Fibroblast of skin of right quadriceps (primary cell): ENCODE measurements at regions not wholly inside any gene's neighbourhood (a gene's known extent, or its start where the extent isn't known, plus 50 kb on each side); places are given as distances from the start of the nearest gene placed in this dataset.
"Not testable (repeated sequence)": the region's sequence is repeated elsewhere in the genome, so short reads cannot be mapped to it uniquely, and the experiment has no call there.

ENCODE experiments used
- DNase-seq: peaks from one replicate; pipeline ENCODE4 v3.0.0-alpha.2; 2013

DNA sequence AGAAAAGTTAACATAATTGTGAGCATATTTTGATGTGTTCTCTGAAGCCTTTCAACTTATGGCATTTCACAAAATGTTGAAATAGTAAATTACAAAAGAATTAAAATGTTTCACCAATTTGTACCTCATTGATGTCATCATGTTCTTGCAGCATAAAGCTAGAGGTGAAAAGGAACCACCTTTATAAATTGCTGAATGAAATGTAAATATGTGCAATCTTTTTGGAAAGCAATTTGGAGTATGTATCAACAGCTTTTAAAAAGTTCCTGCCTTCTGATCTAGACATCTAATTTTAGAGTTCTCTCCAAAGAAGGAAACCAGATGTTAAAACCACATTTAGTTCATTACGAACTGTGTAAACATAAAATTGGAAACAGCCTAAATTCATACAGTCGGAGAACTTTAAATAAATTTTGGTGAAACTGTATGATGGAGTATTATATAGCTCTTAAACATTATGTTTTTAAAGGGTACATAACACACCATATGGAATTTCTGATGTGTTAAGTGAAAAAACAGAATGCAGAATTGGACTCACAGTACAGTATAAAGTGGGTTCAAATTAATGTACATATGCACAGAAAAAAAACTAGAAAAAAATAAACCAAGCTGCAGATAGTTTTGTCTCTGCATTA, 311.2 kb upstream of the NAALADL2 start:
- DNase-seq: peak; percentile 32

DNA sequence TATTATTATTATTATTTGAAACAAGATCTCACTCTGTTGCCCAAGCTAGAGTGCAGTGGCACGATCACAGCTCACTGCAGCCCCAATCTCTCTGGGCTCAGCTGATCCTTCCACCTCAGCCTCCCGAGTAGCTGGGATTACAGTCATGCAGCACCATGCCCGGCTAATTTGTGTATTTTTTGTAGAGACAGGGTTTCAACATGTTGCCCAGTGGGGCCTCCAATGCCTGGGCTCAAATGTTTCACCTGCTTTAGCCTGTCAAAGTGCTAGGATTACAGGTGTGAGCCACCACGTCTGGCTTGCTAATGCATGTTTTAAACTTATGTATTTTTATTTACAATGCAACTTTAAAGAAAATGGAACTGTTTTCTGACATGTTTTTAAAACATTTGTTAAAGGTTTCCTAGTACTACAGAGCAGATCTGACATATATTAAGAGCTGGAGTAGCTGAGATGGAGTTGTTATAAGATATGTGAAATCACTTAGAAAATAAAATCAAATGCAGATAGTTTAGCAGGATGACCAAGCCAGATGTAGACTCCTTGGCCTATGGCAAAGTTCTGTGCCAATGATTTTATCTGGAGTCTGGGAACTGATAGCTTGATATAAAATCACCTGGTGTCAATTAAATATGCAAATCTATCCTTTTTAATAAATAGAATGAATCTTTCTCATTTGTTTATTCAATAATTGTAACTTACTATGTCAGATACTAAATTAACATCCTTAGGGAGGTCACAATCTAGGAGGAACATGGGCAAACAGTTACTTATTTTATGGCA, 310.1 kb upstream of the NAALADL2 start:
- no peak for DNase-seq

DNA sequence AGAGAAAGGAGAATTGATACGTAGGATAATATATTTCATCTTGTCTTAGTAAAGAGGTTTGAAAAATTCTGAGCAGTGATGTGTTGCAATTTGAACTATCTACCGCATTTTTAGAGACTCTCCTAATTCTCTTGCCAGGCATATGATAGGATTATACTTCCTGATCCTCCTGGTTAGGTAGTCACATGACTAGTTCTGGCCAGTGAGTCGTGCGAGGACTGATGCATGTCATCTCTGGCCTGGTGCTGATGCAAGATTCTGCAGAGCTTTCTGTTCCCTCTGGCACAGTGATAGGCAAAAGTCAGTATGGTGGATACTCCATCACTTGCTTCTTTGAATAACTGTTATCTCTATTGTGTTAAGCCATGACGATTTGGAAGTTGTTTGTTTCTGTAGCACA, 277.6 kb upstream of the NAALADL2 start:
- DNase-seq: peak; percentile 6

DNA sequence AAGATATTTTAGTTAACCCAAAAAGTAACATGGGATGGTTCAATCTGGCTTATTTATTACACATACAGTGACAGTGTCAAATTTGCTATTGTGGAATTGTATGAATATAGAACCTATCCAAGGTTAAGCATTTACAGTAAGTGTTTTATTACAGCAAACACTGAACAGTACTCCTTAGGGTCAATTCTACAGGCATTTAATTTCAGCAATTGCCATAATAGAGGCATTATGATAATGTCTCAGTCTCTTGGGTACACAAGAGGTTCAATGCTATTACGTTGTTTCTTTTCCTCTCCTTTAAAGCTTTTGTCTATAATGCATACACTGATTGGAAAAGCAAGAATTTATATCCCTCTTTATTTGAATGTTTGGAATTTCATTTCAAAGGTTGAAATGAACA, 275.7 kb upstream of the NAALADL2 start:
- no peak for DNase-seq

DNA sequence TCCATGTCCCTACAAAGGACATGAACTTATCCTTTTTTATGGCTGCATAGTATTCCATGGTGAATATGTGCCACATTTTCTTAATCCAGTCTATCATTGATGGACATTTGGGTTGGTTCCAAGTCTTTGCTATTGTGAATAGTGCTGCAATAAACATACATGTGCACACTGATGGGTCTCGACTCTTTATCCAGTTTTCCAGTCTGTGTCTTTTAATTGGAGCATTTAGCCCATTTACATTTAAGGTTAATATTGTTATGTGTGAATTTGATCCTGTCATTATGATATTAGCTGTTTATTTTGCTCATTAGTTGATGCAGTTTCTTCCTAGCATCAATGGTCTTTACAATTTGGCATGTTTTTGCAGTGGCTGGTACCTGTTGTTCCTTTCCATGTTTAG, 272.0 kb upstream of the NAALADL2 start:
- DNase-seq: not testable (repeated sequence)

DNA sequence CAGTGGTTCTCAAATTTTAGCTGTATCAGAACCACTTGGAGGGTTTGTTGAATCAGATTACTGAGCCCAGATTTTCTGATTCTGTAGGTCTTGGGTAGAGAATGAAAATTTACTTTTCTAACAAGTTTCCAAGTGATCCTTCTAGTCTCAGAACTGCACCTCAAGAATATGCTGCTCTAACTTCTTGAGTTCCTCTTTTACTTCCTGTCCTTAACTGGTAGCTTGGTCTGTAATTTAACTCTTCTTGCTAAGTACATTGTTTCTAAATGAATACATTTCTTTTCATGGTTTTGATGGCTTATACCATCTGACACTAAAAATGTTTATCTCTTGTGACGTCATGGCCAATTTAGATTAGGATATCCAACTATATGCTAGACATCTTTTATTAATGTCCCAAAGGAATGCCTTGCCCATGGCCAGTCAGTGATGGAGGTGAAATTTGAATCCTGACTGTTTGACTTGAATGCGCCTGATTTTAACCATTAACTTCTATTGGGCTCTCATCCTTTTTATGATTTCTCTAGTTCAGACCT, 262.6 kb upstream of the NAALADL2 start:
- no peak for DNase-seq

DNA sequence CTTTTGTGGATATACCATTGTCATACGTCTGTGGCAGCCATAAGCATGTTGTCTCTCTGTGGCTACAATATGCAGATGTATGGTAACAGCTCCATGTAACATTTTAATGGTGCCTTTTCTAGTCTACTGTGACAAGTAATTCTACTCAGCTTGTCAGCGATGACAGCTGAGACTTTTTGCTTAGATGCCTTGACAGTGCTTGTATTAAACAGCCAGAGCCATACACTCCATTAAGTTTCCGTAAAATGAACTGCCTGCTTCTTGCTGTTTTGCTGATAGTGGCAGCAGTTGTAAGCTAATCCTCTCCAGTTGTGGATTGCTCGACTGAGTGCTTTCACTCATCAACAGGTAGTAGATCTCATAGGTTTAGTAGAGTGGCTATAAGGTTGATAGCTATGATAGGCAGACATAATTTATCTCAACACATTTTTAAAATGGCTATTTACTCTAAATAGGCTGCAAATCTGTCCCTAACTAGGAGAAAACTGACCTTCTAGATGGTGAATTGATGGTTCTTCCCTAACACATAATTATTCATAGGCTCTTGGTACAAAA, 260.2 kb upstream of the NAALADL2 start:
- no peak for DNase-seq

DNA sequence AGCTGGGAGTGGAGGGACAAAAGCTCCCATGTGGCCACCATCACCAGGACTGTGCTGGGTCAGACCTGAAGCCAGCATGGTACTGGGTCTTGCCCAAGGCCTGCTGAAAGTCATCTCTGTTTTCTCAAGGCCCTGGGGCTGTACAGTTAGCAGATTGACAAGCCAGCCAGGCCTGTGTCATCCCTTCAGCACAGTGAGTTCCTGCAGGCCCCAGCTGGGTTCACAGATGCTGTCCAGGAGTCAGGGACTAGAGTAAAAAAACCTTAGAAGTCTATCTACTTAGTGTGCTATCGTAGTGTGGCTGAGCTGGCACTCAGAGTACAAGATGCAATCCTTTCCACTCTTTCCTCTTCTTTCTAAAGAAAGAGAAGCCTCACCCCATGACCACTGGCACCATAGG, 246.0 kb upstream of the NAALADL2 start:
- DNase-seq: no peak

DNA sequence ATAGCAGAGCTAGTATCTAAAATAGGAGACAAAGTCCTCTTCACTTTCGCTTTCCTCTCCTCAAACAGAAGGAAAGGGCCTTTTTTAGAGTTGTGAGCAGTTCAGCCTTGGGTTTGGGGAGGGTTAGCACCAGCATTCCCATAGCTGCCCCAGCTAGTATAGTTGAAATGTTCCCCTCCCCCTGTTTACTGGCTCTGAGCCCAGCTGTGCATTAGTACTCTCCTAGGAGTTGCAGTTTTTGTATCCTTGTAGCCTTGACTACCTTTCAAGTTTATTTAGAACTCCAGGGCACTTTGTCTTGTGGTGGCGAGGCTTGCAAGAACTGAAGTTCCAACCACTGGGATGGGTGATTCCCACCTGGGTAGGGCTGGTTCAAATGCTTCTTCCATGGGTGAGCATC, 245.1 kb upstream of the NAALADL2 start:
- peak; percentile 35 for DNase-seq

DNA sequence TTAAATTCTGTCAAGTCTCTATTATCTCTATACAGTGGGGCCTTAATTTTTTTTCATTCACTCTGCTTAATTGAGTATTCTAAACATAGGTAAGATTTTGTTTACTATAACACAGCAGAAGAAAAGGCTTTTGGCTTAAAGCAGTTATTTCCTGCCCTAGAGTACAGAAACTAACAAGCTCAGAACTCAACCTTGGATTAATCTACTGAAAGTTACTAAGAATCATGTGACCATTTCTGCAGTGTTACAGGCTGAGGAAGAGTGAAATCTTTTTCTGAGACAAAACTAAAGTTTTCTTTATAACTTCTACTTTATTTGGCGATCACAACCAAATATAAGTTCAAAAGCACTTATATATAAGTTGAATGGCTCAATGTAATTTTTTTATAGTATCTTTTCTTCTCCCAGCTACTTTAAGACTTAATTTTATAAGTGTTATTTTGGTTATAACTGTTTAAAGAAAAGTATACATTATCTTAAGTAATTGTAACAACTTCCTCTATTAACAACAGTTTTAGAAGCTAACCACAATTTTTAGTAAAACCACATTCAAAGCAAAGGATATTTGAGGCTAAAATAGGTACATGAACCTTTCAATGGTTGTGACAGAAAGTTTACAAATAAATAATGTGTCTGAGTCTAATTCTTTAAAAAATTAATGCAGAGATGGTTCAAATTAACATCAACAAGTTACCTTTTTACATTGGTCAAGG, 240.6 kb upstream of the NAALADL2 start:
- DNase-seq: no peak

DNA sequence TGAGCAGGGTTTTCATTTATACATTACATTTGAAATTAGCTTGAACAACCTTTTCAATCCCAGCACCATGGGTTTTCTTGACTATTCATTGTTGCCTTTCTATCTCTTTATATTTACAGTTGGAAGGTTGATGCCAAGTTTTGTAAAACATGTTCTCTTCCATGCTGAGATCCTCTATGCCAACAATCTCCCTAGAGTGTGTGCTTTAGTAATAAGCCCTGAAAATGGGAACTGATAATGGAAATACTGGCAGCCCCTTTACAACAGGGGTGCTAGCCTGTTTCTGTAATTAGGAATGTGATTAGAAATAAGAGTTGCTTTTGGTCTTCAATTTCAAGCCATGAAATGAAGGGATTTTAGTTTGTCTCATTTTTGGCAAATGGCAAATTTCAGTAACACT, 239.9 kb upstream of the NAALADL2 start:
- DNase-seq: no peak

DNA sequence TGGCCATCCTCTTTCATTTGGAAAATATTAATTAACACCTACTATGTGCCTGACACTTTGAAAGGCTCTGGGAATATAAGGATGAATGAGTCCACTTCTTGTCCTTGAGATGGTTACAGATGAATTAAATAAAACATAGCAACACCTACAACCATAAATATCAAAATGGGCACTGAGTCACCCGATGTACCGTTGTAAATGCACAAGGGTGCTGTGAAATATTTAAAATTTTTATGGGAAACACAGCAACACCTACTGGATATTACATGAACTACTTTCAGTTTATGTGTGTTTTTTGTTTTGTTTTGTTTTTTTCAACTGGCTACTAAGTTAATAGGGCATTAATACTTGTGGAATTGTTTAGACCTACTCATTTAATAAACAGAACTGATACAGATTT, 239.0 kb upstream of the NAALADL2 start:
- DNase-seq: peak; percentile 26

DNA sequence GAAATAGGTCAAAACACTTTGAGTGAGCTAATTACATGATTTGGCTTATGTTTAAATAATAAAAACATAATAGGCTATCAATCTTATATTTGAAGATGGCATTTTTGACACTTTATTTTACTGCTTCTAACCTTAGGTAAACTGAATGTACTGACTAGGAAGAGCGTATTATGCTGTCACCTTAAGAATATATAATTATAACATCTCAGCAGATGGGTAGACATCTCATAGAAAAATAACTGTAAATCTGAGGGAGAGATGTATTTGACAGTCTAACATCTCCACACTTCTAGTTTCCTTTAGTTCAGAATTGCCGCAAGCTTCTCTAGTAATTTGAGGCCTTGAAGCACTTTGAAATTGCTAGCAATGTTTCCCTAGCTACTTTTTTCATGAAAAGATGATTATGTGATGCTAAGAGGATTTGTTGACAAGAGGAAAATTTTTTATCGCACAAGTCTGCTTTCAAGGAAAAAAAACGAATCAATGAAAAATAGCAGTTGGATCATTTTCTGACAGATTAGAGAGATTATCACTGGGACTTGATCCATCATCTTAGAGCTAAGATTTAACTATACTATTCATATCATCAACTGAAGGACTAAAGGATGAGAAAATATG, 238.2 kb upstream of the NAALADL2 start:
- DNase-seq: no peak

DNA sequence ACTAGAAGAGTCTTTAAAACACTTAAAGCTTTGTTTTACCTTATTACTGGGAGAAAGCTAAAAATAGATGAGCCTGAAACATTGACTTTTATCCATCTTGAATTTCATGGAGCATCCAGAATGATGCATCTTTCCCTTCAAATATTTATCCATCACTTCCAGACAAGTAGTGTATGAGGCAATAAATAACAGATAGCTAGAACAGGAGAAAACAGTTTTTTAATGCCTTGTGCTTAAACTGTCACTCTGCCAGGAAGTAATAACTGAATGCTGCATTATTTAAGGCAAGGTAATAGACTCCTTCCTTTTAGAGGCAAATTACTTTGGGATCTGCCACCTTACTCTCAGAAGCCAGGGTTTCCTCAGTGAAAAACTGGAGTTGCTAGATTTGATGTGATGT, 225.8 kb upstream of the NAALADL2 start:
- no peak for DNase-seq

DNA sequence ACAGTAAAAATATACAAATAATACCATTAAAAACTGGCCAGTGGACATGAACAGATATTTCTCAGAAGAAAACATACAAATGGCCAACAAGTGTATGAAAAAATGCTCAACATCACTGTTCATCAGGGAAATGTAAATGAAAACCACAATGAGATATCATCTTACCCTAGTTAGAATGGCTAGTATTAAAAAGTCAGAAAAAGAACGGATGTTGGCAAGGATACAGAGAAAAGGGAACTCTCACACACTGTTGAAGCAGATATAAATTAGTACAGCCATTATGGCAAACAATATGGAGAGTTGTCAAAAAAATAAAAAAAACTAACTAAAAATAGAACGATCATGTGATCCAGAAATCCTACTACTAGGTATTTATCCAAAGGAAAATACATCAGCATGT, 222.7 kb upstream of the NAALADL2 start:
- DNase-seq: no peak

DNA sequence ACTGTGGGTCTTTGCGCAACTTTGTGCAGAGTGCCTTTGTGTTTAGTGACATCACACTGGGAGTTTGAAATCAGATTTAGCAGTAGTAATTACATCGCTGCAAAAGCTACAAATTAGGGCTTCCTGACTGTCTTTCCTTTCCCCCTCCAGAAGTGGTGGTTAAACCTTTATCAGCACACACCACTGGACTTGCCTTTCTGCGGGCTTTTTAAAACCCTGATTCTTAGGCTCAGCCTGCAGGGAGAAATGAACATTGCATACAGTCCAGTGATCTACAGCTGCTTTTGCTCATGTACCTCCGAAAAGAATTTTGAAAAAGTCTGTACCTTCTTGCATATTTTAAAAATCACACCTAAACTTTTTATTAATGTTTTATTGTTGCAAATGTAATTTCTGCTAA, 219.7 kb upstream of the NAALADL2 start:
- DNase-seq: no peak

DNA sequence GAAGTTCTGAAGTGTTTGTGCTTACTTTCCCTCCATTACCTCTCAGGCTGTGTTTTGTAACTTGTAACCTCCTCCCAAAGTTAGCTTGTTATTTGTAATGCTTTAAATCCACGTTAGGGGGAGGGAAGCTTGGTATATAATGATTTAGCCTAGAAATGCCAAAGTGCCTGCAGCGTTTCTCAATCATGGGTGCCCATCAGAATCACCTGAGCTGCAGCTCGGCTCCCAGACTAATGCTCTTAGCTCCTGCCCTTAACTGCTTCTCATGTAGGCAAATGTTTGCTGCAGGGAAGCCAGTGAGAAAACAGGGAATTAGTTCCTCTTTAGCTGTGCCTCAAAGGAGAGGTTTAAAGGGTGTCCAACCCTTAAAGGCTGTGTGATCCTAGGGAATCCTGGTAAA, 219.2 kb upstream of the NAALADL2 start:
- DNase-seq: no peak

DNA sequence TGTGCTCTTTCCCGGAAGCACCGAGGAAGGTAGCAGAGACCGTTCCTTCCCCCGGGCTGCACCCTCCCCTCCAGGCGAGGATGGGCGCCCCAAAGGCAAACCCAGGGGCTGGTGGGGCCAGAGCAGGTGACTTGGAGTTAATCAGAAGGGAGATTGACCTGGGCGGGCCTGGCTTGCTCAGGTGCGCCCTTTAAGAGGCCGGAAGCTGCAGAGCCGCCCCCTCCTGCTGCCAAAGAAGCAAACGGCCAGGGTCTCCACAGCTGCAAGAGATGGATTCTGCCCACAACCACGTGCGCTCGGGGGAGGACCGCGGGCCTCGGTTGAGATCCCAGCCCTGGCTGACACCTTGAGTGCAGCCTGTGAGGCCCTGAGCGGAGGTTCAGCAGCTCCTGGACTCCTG, 218.2 kb upstream of the NAALADL2 start:
- DNase-seq: no peak

DNA sequence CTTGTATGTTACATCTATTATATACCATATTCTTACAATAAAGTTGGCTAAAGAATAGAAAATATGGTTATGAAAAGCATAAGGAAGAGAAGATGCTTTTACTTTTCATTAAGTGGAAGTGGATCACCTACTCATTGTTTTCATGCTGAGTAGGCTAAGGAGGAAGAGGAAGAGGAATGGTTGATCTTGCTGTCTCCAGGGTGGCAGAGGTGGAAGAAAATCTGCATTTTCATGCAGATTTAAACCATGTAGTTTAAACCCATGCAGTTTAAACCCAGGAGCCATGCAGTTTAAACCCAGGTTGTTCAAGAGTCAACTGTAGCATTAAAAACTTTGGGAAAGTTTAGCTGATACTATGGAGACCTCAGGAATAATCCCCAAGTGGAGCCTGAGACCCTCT, 214.8 kb upstream of the NAALADL2 start:
- DNase-seq: no peak

DNA sequence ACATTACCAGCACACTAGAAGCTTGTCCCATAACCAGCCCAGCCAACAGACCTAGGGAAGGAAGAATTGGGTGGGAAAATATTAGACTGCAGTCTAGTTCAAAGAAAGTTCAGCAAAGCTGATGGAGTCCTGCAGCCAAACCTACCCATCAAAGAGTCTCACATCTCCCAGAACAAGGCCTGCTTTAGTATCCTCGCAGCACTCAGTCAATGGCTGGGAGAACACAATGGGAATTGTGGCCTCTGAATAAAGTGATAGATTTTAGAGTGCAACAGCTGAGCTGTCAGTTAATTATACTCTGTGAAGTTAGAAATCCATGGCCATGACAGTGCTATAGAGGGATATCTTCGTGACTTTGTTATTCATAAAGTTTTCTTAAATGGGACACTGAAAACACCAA, 207.2 kb upstream of the NAALADL2 start:
- no peak for DNase-seq

DNA sequence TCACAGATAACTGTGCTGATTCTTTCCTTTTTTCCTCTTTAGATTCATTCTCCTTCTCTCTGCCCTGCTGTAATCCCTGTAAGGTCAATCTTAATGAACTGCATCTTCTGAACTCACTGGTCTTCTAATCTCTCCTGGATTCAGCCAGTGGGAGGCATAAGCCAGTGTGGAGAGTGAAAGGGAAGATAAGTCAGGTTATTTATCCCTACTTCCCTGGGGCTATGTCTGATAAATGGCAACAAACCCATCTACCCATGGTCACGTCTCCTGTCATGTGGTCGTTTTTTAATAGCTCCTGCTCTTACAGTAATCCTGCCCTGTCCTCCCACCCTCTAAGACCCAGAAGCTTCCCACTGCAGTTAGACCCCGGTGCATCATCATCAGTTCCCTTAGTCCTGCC, 199.6 kb upstream of the NAALADL2 start:
- no peak for DNase-seq

DNA sequence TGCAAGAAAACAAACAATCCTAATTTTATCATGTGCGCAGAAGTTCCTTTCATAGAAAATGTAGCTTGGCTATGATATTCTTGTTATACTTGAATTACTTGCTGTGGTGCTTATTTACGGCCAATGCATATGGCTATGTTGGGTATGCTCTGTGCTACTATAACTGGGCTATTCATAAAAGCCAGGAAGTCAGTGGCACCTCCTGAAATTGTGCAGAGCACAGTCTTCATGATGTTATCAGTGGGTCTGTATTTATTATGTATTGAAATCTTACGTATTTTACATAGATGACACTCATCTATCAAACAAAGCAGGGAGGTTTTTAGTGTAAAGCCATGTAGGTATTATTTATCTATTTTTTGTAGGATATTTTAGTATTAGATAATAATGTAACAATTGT, 196.5 kb upstream of the NAALADL2 start:
- no peak for DNase-seq

DNA sequence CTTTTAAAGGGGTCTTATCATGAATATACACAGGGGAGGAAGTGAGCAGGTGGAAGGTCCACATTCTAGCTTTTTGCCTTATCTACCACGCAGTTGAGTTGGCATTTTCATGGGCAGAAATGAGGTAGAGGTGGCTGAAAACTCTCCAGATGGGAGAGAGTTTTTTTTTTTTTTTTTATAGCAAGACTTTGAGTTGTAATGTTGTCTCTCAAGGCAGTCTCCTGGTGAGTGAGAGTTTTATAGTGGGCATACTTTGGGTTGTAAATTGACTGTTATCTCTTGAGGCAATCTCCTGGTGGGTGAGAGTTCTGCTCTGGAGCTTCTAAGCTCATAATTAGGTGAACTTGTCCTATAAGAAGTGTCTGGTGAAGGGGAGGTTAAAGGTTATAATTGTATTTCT, 191.7 kb upstream of the NAALADL2 start:
- no peak for DNase-seq
